ENCODE measurements at regions not wholly inside any gene's neighbourhood (a gene's known extent, or its start where the extent isn't known, plus 50 kb on each side); places are given as distances from the start of the nearest gene placed in this dataset.

DNA sequence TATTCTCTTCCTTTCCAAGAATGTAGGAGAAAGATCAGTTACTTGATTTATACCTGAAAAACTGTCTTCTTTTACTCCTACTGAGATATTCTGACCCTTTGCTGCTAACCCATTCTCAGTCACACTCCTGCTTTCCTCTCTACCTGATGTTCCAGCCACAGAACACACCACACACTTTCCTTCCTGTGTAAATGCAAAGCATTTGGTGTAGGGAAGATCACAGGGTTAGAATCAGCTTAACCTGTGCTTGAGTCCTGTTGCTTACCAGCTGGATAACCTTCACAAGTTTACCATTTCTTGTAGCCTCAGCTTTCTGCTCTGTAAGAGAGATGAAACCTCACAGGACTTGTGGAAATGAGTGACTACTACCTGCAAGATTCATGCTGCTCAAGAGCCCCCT lies 489.8 kb upstream of the GOLIM4 start:
- Mint-ChIP-seq H3K9me3 (no peaks in the 10 kb centered on the region), H3K27me3 (no peaks in the 10 kb centered on the region)

DNA sequence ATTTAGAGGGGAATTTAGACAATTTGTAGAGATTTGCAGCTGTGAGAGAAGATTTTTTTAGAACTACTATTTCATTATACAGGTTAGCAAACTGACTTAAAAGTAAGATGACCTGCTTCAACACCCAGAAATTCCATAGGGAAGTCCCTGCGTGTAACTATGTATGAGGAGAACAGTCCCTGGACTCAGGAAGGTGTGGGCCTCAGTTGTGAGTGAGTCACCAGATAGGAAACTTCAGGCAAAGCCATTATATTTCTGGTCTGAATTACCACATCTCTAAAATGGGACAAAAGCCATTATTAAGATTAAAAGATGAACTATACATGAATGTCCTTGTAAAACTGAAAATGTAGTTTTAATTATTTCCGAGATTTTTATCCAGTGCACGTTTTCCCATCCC lies 488.3 kb upstream of the GOLIM4 start:
- DNase-seq, result no peak
- no peaks in the 10 kb centered on the region for H3K36me3 Mint-ChIP-seq (ENCODE audit: low read depth)

More for the DNA sequence above, 489.8 kb upstream of the GOLIM4 start:
- no peak for DNase-seq
- no peaks in the 10 kb centered on the region for H3K4me1 Mint-ChIP-seq (ENCODE audit: low read depth)
- no peak overlapping the region for H3K27ac Mint-ChIP-seq
- no peaks in the 10 kb centered on the region for H3K36me3 Mint-ChIP-seq (ENCODE audit: low read depth)
- H3K4me3 Mint-ChIP-seq, result no peak overlapping the region

DNA sequence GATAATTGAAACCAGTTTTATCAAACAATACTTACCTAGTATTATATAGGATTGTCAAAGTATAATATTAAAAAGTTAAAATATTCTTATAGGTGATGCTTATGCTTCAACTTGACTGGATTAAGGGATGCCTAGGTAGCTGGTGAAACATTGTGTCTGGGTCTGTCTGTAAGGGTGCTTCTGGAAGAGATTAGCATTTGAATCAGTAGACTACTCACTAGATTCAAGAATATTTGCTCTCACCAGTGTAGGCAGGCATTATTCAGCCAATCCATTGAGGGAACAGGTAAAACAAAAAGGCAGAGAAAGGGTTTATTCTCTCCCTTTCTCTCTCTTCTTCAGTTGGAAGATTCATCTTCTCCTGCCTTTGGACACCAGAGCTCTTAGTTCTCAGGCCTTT lies 486.8 kb upstream of the GOLIM4 start:
- no peak overlapping the region for H3K27ac Mint-ChIP-seq

More for the DNA sequence above, 488.3 kb upstream of the GOLIM4 start:
- Mint-ChIP-seq H3K27ac (no peak overlapping the region), H3K4me1 (ENCODE audit: low read depth) (no peaks in the 10 kb centered on the region), H3K27me3 (no peaks in the 10 kb centered on the region), H3K4me3 (no peak overlapping the region), H3K9me3 (no peaks in the 10 kb centered on the region)

DNA sequence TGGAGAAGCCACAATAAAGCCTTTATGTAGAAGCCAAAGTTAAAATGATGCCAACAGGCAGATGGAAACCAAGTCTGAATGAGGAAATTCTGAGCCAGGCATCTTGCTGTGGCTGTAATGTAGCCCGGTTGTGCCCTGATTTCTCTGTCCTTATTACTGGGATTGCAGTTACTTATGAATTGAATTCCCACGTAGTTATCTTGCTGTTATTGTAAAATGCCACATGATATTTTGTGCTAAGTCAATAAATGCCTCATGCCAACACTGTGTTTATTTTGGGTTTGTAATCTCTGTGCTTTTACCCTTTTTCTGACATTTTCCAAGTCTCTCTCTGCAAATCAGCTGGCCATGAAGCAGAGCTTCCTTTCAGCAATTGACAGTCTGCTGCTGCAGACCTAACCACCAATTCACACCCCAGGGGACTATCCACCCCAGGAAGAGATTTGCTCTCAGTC lies 486.1 kb upstream of the GOLIM4 start:
- Mint-ChIP-seq H3K27ac (no peak overlapping the region), H3K4me3 (no peak overlapping the region), H3K27me3 (no peaks in the 10 kb centered on the region), H3K36me3 (ENCODE audit: low read depth) (no peaks in the 10 kb centered on the region), H3K4me1 (ENCODE audit: low read depth) (no peaks in the 10 kb centered on the region), H3K9me3 (no peaks in the 10 kb centered on the region)
- DNase-seq, result no peak

More for the DNA sequence above, 486.8 kb upstream of the GOLIM4 start:
- no peaks in the 10 kb centered on the region for H3K4me1 Mint-ChIP-seq (ENCODE audit: low read depth)
- H3K27me3 Mint-ChIP-seq, result no peaks in the 10 kb centered on the region
- H3K4me3 Mint-ChIP-seq, result no peak overlapping the region
- no peaks in the 10 kb centered on the region for H3K9me3 Mint-ChIP-seq
- DNase-seq, result no peak
- H3K36me3 Mint-ChIP-seq (ENCODE audit: low read depth), result no peaks in the 10 kb centered on the region

DNA sequence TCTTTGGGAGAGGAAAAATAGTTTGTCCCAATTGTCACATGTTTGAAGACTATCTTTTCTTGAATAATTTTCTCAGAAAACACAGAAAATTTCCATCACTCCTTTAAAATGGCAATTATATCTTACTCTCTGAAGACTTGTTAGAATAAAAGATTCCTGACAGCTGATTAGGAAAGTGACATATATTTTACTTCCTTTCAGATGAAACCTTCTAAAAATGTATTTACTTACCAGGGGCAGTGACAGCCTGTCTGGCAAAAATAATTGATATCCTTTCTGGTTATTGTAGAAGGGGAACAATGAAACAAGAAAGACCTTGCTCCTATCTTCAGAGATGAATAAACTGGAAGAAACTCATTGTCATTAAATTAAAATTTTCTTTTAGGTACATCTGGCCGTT lies 483.3 kb upstream of the GOLIM4 start:
- Mint-ChIP-seq H3K4me1 (ENCODE audit: low read depth) (no peaks in the 10 kb centered on the region), H3K4me3 (no peak overlapping the region), H3K36me3 (ENCODE audit: low read depth) (no peaks in the 10 kb centered on the region), H3K9me3 (no peaks in the 10 kb centered on the region), H3K27me3 (no peaks in the 10 kb centered on the region), H3K27ac (no peak overlapping the region)
- no peak for DNase-seq

DNA sequence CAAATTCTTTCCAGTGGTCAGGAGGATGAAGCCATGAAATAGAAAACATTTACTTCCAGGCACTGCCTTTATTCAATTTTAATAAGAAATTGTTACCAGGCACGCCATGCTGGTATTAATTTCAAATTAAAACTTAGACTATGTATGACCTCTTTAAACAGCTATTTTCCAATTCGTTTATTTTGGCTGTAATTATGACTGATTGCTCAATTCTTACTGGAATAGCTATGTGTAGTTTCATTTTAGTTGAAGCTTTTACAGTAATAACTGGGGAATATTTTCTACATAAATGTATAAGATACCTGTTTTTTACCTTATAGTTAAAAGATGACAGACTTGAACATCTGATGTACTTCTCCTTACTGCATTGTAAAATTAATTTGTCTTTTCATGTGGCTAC lies 480.0 kb upstream of the GOLIM4 start:
- peaks cover 2% of the 10 kb centered on the region for H3K9me3 Mint-ChIP-seq
- no peak overlapping the region for H3K27ac Mint-ChIP-seq
- H3K4me1 Mint-ChIP-seq (ENCODE audit: low read depth), result no peaks in the 10 kb centered on the region
- no peaks in the 10 kb centered on the region for H3K27me3 Mint-ChIP-seq
- no peak for DNase-seq
- H3K36me3 Mint-ChIP-seq (ENCODE audit: low read depth), result no peaks in the 10 kb centered on the region
- H3K4me3 Mint-ChIP-seq, result no peak overlapping the region

DNA sequence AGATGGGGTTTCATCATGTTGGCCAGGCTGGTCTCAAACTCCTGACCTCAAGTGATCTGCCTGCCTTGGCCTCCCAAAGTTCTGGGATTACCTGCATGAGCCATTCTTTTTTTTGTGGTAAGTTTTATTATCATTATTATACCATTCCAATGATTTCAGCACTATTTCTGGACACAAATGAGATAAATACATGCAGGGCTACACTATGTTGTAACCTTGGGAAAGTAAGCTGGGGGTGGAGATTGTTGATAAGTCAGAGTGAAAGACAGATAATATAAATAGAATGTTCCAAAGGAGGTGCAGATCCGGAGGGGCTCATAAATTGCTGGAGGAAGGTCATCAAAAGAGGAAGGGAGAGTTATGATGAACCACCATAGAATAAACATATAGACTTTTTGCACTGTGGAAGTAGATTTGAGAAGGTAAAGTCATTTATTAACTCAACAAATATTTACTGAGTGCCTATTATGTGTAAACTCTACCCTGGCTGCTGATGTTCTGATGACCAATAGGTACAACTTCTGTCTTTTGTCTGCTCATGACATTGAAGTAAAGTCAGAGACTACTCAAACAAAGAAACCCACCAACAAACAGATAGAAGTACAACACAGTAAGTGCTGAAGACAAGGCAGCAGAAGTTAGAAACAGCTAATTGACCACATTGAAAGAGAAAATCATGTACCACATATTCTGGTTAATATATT lies 478.9 kb upstream of the GOLIM4 start:
- Mint-ChIP-seq H3K4me3 (no peak overlapping the region), H3K27me3 (no peaks in the 10 kb centered on the region), H3K9me3 (peaks cover 2% of the 10 kb centered on the region), H3K36me3 (ENCODE audit: low read depth) (no peaks in the 10 kb centered on the region), H3K4me1 (ENCODE audit: low read depth) (no peaks in the 10 kb centered on the region), H3K27ac (no peak overlapping the region)
- DNase-seq, result no peak

DNA sequence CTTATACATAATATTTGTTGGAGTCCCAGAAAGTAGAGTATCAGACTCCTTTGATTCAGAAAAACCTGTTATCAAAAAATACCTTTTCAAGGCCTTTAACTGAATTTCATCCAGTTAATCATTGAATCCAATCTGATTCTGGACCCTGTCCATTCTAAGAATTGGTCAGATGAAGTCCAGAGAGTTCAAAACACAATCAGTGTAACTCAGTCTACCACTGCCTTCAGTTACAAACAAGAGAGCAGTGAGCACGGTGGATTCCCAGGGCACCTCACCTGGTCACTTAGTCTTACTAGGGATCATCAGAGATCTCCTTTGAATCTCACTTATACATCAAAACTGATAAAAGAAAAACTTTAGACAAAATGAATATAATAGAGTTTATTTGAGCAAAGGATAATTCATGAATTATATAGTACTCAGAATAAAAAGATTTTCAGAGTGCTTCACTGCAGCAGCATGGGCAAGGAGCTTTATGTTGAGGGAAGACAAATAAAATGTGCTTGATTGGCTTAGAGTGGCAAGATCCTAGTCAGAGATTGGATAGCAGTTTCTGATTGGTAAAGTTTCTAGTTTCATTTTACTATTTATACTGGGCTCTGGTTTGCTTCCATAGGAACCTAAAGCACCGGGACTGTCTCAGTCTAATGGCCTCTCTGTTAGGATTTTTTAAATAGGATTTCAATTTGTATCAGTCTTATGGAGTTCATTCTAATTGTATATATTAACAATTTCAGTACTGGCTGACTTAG lies 474.9 kb upstream of the GOLIM4 start:
- Mint-ChIP-seq H3K4me3 (no peak overlapping the region), H3K9me3 (peaks cover 6% of the 10 kb centered on the region), H3K36me3 (ENCODE audit: low read depth) (no peaks in the 10 kb centered on the region), H3K4me1 (ENCODE audit: low read depth) (no peaks in the 10 kb centered on the region), H3K27ac (no peak overlapping the region), H3K27me3 (no peaks in the 10 kb centered on the region)
- no peak for DNase-seq

DNA sequence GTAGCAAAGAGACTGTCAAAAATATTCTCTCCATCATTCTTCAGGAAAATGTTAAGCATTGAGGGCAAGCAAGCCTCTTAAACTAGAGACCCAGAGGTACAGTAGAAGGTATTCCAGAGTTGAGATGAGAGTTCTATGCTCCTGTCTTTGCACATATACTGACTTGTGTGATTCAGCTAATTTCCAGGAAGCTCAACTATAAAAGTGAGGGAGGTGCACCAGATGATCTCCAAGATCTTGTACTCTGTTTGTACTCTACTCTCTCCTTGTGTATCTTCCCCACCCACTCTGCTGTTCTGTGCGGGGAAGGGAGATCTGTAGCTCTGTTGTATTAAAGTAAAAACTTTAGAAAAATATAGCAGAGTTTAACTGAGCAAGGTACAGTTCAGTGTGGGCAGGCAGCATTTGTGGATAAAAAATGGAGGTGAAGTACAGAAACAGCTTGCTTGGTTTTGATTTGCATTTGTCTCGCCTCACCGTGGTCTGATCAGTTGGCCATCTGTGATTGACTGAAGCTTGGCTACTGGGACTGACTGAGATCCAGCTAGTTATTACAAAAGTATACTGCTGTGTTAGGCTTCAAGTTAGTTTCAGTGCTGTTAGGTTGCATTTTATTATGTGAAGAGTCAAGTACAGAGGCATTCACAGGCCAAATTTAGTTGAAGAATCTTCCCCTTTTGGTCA lies 463.1 kb upstream of the GOLIM4 start:
- H3K4me1 Mint-ChIP-seq (ENCODE audit: low read depth), result no peaks in the 10 kb centered on the region
- no peak overlapping the region for H3K27ac Mint-ChIP-seq
- no peak for DNase-seq
- H3K36me3 Mint-ChIP-seq (ENCODE audit: low read depth), result no peaks in the 10 kb centered on the region
- H3K4me3 Mint-ChIP-seq, result no peak overlapping the region
- H3K9me3 Mint-ChIP-seq, result peaks cover 4% of the 10 kb centered on the region
- H3K27me3 Mint-ChIP-seq, result no peaks in the 10 kb centered on the region

DNA sequence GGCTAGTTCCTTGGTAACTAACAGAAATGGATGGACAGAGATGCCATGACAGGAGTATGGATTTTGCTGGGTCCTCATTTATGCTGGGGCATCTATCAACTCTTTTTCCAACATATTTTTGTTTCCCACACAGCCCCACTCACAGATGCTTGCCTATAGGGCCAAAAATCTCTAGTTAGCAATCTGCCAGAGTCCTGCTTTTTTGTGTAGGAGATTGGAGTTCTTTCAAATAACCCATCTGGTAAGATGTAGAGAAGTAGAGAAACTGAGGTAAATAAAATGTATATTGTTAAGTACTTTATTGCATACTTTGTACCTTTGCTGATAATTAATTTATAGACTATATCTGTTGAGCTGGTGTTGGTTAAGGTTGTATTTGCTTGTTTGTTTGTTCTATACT lies 456.5 kb upstream of the GOLIM4 start:
- DNase-seq, result no peak
- H3K27me3 Mint-ChIP-seq, result no peaks in the 10 kb centered on the region
- H3K4me1 Mint-ChIP-seq (ENCODE audit: low read depth), result no peaks in the 10 kb centered on the region
- H3K27ac Mint-ChIP-seq, result no peak overlapping the region
- H3K9me3 Mint-ChIP-seq, result no peaks in the 10 kb centered on the region
- no peaks in the 10 kb centered on the region for H3K36me3 Mint-ChIP-seq (ENCODE audit: low read depth)
- no peak overlapping the region for H3K4me3 Mint-ChIP-seq

DNA sequence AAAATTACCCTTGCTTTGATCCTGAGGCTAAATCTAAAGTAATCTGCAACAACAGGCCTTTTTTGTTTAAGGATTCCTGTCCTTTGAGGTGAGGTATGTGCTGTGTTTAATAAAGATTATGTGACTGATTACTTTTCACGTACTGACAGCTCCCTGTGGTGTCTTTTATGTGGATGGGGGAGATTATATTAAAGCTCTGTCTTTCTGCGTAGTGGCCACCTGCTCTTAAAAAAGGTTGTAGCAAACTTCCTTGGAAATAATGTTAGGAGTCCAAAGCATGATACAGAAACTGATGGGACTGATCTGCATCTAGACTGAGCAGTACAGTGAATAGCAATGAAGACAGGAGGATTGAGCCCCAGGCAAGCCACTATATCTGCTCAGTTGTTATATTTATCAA lies 453.0 kb upstream of the GOLIM4 start:
- H3K9me3 Mint-ChIP-seq, result no peaks in the 10 kb centered on the region
- H3K36me3 Mint-ChIP-seq (ENCODE audit: low read depth), result no peaks in the 10 kb centered on the region
- no peaks in the 10 kb centered on the region for H3K4me1 Mint-ChIP-seq (ENCODE audit: low read depth)
- H3K27ac Mint-ChIP-seq, result no peak overlapping the region
- H3K27me3 Mint-ChIP-seq, result no peaks in the 10 kb centered on the region
- H3K4me3 Mint-ChIP-seq, result no peak overlapping the region
- no peak for DNase-seq

DNA sequence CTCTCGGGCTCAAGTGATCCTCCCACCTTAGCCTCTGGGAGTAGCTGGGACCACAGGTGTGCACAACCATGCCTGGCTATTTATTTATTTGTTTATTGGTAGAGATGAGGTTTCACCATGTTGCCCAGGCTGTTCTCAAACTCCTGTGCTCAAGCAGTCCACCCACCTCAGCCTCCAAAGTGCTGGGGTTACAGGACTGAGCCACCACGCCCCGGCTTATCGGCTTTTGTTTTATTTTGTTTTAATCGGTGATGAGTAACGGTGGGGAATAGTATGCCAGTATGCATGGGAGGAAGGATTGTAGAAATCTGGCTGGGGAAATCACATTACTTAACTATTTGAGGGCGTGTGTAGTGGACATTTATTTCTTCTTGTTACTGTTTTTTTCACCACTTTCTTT lies 451.0 kb upstream of the GOLIM4 start:
- no peaks in the 10 kb centered on the region for H3K27me3 Mint-ChIP-seq
- no peaks in the 10 kb centered on the region for H3K9me3 Mint-ChIP-seq
- H3K27ac Mint-ChIP-seq, result no peak overlapping the region
- H3K36me3 Mint-ChIP-seq (ENCODE audit: low read depth), result no peaks in the 10 kb centered on the region
- DNase-seq, result no peak
- H3K4me1 Mint-ChIP-seq (ENCODE audit: low read depth), result no peaks in the 10 kb centered on the region
- no peak overlapping the region for H3K4me3 Mint-ChIP-seq

DNA sequence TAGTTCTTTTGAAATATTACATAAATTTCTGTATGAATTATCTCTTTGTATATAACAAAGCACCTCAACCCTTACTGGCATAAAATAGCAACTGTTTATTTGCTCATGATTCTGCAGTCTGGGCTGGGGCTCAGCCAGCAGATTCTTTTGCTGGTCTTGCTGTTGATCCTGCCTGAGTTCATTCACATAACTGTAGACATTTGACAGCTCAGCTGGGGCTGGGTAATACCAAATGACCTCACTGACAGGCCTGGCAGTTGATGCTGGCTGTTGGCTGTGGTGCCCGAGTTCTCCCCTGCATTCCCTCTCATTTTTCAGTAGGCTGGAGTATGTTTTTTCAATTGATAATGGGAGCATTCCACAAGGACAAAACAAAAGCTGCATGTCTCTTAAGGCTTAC lies 449.9 kb upstream of the GOLIM4 start:
- H3K27me3 Mint-ChIP-seq, result no peaks in the 10 kb centered on the region
- H3K4me1 Mint-ChIP-seq (ENCODE audit: low read depth), result no peaks in the 10 kb centered on the region
- no peaks in the 10 kb centered on the region for H3K9me3 Mint-ChIP-seq
- DNase-seq, result no peak
- no peaks in the 10 kb centered on the region for H3K36me3 Mint-ChIP-seq (ENCODE audit: low read depth)
- no peak overlapping the region for H3K4me3 Mint-ChIP-seq
- H3K27ac Mint-ChIP-seq, result no peak overlapping the region

DNA sequence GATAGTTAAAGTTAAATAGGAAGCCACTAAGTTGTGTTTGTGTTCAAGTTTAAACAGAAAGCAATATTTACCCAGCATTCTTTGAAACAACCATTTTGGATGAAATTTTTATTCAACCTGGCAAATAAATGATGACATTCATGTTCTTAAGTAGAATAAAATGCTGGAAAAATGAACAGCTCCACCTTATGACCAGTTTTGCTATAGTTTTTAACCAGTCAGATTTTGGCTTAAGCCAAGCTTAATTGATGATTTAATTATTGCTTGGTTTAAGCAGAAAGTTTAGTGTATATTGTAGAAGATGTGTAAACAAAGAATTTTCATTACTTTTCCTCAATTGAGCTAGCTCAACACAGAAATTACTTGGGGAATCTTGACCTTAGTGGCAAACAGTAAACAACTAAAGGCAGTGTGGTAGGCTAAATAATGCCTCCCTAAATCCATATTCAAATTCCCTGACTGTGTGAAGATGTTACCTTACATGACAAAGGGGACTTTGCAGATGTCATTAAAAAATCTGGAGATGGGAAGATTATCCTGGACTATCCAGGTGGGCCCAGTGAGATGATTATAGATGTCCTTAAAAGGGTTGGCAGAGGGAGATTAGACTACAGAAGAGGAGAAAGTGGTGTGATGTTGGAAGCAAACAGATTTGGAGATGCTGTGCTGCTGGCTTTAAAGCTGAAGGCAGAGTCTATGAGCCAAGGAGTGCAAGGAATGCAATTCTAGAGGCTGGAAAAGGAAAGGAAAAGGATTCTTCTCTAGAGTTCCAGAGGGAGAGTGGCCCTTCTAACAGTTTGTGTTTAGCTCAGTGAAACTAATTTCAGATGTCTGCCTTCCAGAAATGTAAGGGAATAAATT lies 448.6 kb upstream of the GOLIM4 start:
- Mint-ChIP-seq H3K9me3 (no peaks in the 10 kb centered on the region), H3K27me3 (no peaks in the 10 kb centered on the region), H3K4me1 (ENCODE audit: low read depth) (no peaks in the 10 kb centered on the region), H3K4me3 (no peak overlapping the region), H3K27ac (no peak overlapping the region), H3K36me3 (ENCODE audit: low read depth) (no peaks in the 10 kb centered on the region)
- DNase-seq, result no peak
